ENCODE measurements at regions not wholly inside any gene's neighbourhood (a gene's known extent, or its start where the extent isn't known, plus 50 kb on each side); places are given as distances from the start of the nearest gene placed in this dataset.
A peak's percentile ranks its signal among the peaks of the same experiment; 100 is the strongest.

DNA sequence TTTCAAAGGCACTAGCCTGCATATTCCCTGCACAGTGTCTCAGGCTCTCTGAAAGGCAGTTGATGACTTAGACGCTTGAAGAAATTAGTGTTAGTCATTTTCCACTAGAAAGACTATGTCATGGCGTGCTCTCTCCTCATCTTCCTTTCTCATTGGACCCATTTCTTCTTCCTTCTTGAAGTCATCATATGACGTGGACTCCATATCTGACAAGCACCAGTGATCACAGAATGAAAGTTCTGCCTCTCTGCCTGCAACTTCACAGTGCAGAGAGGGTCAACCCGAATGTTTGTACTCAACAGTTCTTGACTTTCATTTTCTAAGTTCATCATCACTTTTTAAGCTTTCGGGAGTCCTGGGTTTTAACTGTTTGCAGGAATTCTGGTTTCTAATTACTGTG, 63.7 kb upstream of the CYRIA start:
- H3K27ac ChIP-seq (ENCODE audit: control insufficient read depth, insufficient read depth) = no peak overlapping the region
- DNase-seq (ENCODE audit: low read depth, low spot score) (no peak), ATAC-seq (peak; percentile 85), FAIRE-seq (no peak)
- no peaks in the 10 kb centered on the region for H3K36me3 ChIP-seq (ENCODE audit: control insufficient read depth in 2 of 2, insufficient read depth in 2 of 2, low read length in 1 of 2)
- no peak overlapping the region for H3K9ac ChIP-seq (ENCODE audit: control insufficient read depth, insufficient read depth, low read length)
- H2AFZ ChIP-seq (ENCODE audit: control insufficient read depth, low read depth, low read length) = no peak overlapping the region; the same call in 1 of the 2 replicates
- H3K9me3 ChIP-seq (replicated peaks; ENCODE audit: control insufficient read depth, insufficient read depth, low read length) = no peaks in the 10 kb centered on the region
- ChIA-PET SMC1A (ENCODE audit: uncharacterized antibody, unreplicated experiment) (interaction anchor here (1.0 kb wide), 3 partner anchors 13 to 75 kb away, joined by 3 read pairs; no protein-coding TSS in a partner anchor), RAD21 (ENCODE audit: unreplicated experiment) (interaction anchor here (0.6 to 1.7 kb wide), 3 partner anchors 66 to 75 kb away, joined by 3 to 5 read pairs (median 4); no protein-coding TSS in a partner anchor), POLR2A (no interaction called here), CTCF (interaction anchor here (1.1 to 1.7 kb wide), 3 partner anchors 51 to 76 kb away, joined by 3 read pairs; no protein-coding TSS in a partner anchor)
- intact Hi-C loops (cut with micrococcal nuclease; ENCODE audit: unreplicated experiment) = no loop called here
- no peaks in the 10 kb centered on the region; a peak in 1 of 4 replicates for H3K27me3 ChIP-seq (replicated peaks in 1 of 2; ENCODE audit: control insufficient read depth in 2 of 2, insufficient read depth in 2 of 2, low read length in 1 of 2)
- peak overlapping the region; percentile 57 for H3K4me2 ChIP-seq (ENCODE audit: control insufficient read depth, insufficient read depth)
- H3K4me3 ChIP-seq = peak overlapping the region; percentile 5; the same call in 1 of the 2 replicates
- no peaks in the 10 kb centered on the region for H3K79me2 ChIP-seq (ENCODE audit: control insufficient read depth, insufficient read depth, low read length)
- in situ Hi-C loops (cut with MboI) = no loop called here
- WGBS (ENCODE audit: insufficient coverage, insufficient replicate concordance, low lambda C conversion rate, missing lambda C conversion rate) = 1% methylated on average over 5 of the region's 5 CpGs
- BruUV-seq (replicated peaks) = no TSS peak
- H4K20me1 ChIP-seq (ENCODE audit: control insufficient read depth, insufficient read depth) = no peaks in the 10 kb centered on the region
- H3K4me1 ChIP-seq (ENCODE audit: control insufficient read depth, insufficient read depth, low read length) = peaks cover 7% of the 10 kb centered on the region
- TF ChIP-seq ZNF622 (IDR thresholded peaks at IDR 0.05) (no peak), SMC3 (IDR thresholded peaks at IDR 0.05; ENCODE audit: borderline replicate concordance, low read length) (no peak), EGR1 (IDR thresholded peaks at IDR 0.05; ENCODE audit: borderline replicate concordance in 1 of 2, low read depth in 2 of 2, low read length in 2 of 2) (no peak), ATF7 (IDR thresholded peaks at IDR 0.05; ENCODE audit: low read depth) (peak; percentile 41; the same call in 1 of the 2 replicates), JUNB (IDR thresholded peaks at IDR 0.05) (no peak), TCF7 (IDR thresholded peaks at IDR 0.05; ENCODE audit: borderline replicate concordance) (0 out of 2 replicates have a peak, but pooled peaks have one; percentile 42), CREB1 (IDR thresholded peaks at IDR 0.05; ENCODE audit: low read depth) (peak; percentile 95), CREM (IDR thresholded peaks at IDR 0.05; ENCODE audit: low read depth) (peak; percentile 85), ZZZ3 (IDR thresholded peaks at IDR 0.05; ENCODE audit: control insufficient read depth, insufficient read length, low read depth) (no peak)
- TF ChIP-seq, protein P1, sequence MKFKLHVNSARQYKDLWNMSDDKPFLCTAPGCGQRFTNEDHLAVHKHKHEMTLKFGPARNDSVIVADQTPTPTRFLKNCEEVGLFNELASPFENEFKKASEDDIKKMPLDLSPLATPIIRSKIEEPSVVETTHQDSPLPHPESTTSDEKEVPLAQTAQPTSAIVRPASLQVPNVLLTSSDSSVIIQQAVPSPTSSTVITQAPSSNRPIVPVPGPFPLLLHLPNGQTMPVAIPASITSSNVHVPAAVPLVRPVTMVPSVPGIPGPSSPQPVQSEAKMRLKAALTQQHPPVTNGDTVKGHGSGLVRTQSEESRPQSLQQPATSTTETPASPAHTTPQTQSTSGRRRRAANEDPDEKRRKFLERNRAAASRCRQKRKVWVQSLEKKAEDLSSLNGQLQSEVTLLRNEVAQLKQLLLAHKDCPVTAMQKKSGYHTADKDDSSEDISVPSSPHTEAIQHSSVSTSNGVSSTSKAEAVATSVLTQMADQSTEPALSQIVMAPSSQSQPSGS (IDR thresholded peaks at IDR 0.05; ENCODE audit: low read length) = no peak
